ENCODE measurements at regions not wholly inside any gene's neighbourhood (a gene's known extent, or its start where the extent isn't known, plus 50 kb on each side); places are given as distances from the start of the nearest gene placed in this dataset.
"Not testable (repeated sequence)": the region's sequence is repeated elsewhere in the genome, so short reads cannot be mapped to it uniquely, and the experiment has no call there.

DNA sequence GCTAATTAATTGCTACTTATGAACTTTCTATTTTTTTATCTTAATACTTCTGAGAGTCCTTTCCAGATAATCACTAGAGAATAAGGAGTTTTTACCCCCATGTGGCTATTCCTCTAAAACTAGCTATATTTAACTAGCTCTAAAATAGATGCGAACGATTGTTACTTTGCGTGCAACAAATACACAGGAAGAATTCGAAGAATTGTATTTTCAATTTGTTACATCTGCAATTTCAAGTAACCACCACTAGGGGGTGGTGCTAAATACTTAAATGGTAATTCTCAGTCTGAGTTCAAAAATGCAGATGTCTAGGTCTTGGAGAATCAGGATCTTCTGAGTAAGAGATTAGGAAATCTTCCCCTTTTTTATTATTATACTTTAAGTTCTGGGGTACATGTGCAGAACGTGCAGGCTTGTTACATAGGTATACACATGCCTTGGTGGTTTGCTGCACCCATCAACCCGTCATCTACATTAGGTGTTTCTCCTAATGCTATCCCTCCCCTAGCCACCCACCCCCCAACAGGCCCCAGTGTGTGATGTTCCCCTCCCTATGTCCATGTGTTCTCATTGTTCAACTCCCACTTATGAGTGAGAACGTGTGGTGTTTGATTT lies 80.9 kb upstream of the KIF2A start:
- not testable (repeated sequence) for TF ChIP-seq POLR2A (IDR thresholded peaks at IDR 0.05)
- TF ChIP-seq, protein P1, sequence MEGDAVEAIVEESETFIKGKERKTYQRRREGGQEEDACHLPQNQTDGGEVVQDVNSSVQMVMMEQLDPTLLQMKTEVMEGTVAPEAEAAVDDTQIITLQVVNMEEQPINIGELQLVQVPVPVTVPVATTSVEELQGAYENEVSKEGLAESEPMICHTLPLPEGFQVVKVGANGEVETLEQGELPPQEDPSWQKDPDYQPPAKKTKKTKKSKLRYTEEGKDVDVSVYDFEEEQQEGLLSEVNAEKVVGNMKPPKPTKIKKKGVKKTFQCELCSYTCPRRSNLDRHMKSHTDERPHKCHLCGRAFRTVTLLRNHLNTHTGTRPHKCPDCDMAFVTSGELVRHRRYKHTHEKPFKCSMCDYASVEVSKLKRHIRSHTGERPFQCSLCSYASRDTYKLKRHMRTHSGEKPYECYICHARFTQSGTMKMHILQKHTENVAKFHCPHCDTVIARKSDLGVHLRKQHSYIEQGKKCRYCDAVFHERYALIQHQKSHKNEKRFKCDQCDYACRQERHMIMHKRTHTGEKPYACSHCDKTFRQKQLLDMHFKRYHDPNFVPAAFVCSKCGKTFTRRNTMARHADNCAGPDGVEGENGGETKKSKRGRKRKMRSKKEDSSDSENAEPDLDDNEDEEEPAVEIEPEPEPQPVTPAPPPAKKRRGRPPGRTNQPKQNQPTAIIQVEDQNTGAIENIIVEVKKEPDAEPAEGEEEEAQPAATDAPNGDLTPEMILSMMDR (IDR thresholded peaks at IDR 0.05 in 4 of 5, conservative IDR thresholded peaks at IDR 0.05 in 1 of 5), result peak in 1 of 5 experiments; percentile 36

Measured in gastrocnemius medialis (tissue), 4 donors.